Ishikawa (cell line): ENCODE measurements at regions not wholly inside any gene's neighbourhood (a gene's known extent, or its start where the extent isn't known, plus 50 kb on each side); places are given as distances from the start of the nearest gene placed in this dataset.

Source experiments
- CEBPB ChIP-seq: IDR thresholded peaks from 2 replicates; pipeline ENCODE4 v1.6.1; 2012
- CREB1 ChIP-seq: IDR thresholded peaks from 2 replicates; pipeline ENCODE4 v1.6.1; 2012; ENCODE audit warnings: low read depth
- EGR1 ChIP-seq: IDR thresholded peaks from 2 replicates; pipeline ENCODE4 v1.6.1; 2012
- EP300 ChIP-seq: IDR thresholded peaks from 2 replicates; pipeline ENCODE4 v1.6.1; 2012; ENCODE audit warnings: borderline replicate concordance
- FOXM1 ChIP-seq: IDR thresholded peaks from 2 replicates; pipeline ENCODE4 v1.6.1; 2012; ENCODE audit warnings: low read depth, borderline replicate concordance
- NFIC ChIP-seq: IDR thresholded peaks from 2 replicates; pipeline ENCODE4 v1.6.1; 2012
- RAD21 ChIP-seq: IDR thresholded peaks from 2 replicates; pipeline ENCODE4 v1.6.1; 2012; ENCODE audit warnings: low read depth
- TAF1 ChIP-seq: IDR thresholded peaks from 2 replicates; pipeline ENCODE4 v1.6.1; 2012; ENCODE audit warnings: low read depth, mild to moderate bottlenecking
- TCF12 ChIP-seq: IDR thresholded peaks from 2 replicates; pipeline ENCODE4 v1.6.1; 2012; ENCODE audit warnings: low read depth
- TEAD4 ChIP-seq: IDR thresholded peaks from 2 replicates; pipeline ENCODE4 v1.6.1; 2012
- YY1 ChIP-seq: IDR thresholded peaks from 2 replicates; pipeline ENCODE4 v1.6.1; 2012; ENCODE audit warnings: low read depth
- ZBTB7A ChIP-seq: IDR thresholded peaks from 2 replicates; pipeline ENCODE4 v1.6.1; 2012; ENCODE audit warnings: low read depth
- TF ChIP-seq, protein P1 (sequence below): IDR thresholded peaks from 2 replicates; pipeline ENCODE4 v1.6.1; 2012
- TF ChIP-seq, protein P2 (sequence below): IDR thresholded peaks from 2 replicates; pipeline ENCODE4 v1.6.1; 2012
- TF ChIP-seq, protein P3 (sequence below): IDR thresholded peaks from 2 replicates; pipeline ENCODE4 v1.6.1; 2012; ENCODE audit warnings: low read depth, mild to moderate bottlenecking

GRCh38 chr9:73497796-73498195 is 346.1 kb downstream of the ANXA1 start:
- no peak for TF ChIP-seq YY1
- TF ChIP-seq TEAD4: no peak
- no peak for TF ChIP-seq ZBTB7A
- TF ChIP-seq EP300: no peak
- no peak for TF ChIP-seq CEBPB
- TF ChIP-seq, protein P1, sequence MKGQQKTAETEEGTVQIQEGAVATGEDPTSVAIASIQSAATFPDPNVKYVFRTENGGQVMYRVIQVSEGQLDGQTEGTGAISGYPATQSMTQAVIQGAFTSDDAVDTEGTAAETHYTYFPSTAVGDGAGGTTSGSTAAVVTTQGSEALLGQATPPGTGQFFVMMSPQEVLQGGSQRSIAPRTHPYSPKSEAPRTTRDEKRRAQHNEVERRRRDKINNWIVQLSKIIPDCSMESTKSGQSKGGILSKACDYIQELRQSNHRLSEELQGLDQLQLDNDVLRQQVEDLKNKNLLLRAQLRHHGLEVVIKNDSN: no peak
- TF ChIP-seq, protein P2, sequence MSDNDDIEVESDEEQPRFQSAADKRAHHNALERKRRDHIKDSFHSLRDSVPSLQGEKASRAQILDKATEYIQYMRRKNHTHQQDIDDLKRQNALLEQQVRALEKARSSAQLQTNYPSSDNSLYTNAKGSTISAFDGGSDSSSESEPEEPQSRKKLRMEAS: no peak
- no peak for TF ChIP-seq EGR1
- TF ChIP-seq CREB1: no peak
- no peak for TF ChIP-seq NFIC
- TF ChIP-seq TCF12: no peak
- TF ChIP-seq FOXM1: no peak

- no peak for TF ChIP-seq CREB1
These were observed 363.6 kb downstream of the ANXA1 start for GRCh38 chr9:73515216-73515615.

DNA sequence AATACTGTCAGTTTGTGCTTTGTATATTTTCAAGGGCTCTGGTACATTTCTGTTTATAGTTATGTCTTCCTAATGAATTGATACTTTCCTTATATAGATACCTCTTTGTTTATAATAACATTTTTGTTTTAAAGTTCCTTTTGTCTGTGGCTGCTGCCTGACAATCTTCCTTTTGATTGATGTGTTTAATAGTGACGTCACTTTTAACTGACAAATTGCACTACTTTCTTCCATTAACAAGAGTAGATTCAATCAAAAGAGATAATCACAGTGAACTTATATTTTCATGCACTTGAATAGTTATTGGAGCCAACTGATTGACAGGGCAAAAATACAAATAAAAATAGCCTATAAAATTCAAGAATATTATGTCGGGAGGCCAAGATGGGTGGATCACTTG is 371.7 kb downstream of the ANXA1 start:
- TF ChIP-seq NFIC (no peak), EGR1 (no peak), TAF1 (no peak), FOXM1 (no peak), EP300 (no peak), YY1 (no peak), TCF12 (no peak), RAD21 (no peak), ZBTB7A (no peak), TEAD4 (no peak), CEBPB (no peak), CREB1 (no peak)
- TF ChIP-seq, protein P3, sequence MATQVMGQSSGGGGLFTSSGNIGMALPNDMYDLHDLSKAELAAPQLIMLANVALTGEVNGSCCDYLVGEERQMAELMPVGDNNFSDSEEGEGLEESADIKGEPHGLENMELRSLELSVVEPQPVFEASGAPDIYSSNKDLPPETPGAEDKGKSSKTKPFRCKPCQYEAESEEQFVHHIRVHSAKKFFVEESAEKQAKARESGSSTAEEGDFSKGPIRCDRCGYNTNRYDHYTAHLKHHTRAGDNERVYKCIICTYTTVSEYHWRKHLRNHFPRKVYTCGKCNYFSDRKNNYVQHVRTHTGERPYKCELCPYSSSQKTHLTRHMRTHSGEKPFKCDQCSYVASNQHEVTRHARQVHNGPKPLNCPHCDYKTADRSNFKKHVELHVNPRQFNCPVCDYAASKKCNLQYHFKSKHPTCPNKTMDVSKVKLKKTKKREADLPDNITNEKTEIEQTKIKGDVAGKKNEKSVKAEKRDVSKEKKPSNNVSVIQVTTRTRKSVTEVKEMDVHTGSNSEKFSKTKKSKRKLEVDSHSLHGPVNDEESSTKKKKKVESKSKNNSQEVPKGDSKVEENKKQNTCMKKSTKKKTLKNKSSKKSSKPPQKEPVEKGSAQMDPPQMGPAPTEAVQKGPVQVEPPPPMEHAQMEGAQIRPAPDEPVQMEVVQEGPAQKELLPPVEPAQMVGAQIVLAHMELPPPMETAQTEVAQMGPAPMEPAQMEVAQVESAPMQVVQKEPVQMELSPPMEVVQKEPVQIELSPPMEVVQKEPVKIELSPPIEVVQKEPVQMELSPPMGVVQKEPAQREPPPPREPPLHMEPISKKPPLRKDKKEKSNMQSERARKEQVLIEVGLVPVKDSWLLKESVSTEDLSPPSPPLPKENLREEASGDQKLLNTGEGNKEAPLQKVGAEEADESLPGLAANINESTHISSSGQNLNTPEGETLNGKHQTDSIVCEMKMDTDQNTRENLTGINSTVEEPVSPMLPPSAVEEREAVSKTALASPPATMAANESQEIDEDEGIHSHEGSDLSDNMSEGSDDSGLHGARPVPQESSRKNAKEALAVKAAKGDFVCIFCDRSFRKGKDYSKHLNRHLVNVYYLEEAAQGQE: no peak
- TF ChIP-seq, protein P2: no peak
- TF ChIP-seq, protein P1: no peak

- TF ChIP-seq, protein P1: no peak
- TF ChIP-seq TEAD4: no peak
- no peak for TF ChIP-seq TAF1
- no peak for TF ChIP-seq CEBPB
- no peak for TF ChIP-seq YY1
- TF ChIP-seq CREB1: no peak
- TF ChIP-seq NFIC: no peak
- no peak for TF ChIP-seq FOXM1
- no peak for TF ChIP-seq RAD21
- no peak for TF ChIP-seq EGR1
- no peak for TF ChIP-seq EP300
- TF ChIP-seq, protein P2: no peak
- TF ChIP-seq ZBTB7A: no peak
- TF ChIP-seq, protein P3: no peak
- TF ChIP-seq TCF12: no peak
These were observed 373.7 kb downstream of the ANXA1 start for GRCh38 chr9:73525350-73525749.

DNA sequence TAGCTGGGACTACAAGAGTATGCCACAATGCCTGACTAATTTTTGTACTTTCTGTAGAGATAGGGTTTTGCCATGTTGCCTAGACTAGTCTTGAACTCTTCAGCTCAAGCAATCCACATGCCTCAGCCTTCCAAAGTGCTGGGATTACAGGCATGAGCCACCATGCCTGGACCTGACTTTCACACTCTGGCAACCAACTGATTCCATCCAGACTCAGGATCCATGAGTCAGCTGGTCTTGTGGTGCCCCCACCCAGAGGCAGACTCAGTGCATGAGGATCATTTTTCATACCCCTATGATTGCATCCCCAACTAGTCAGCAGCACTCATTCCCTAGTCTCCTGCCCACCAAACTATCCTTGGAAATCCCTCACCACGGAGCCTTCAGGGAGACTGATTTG is 375.9 kb downstream of the ANXA1 start:
- no peak for TF ChIP-seq YY1
- no peak for TF ChIP-seq ZBTB7A
- TF ChIP-seq EGR1: no peak
- TF ChIP-seq, protein P1: no peak
- no peak for TF ChIP-seq TAF1
- no peak for TF ChIP-seq TEAD4
